ENCODE measurements at regions not wholly inside any gene's neighbourhood (a gene's known extent, or its start where the extent isn't known, plus 50 kb on each side); places are given as distances from the start of the nearest gene placed in this dataset.
"Not testable (repeated sequence)": the region's sequence is repeated elsewhere in the genome, so short reads cannot be mapped to it uniquely, and the experiment has no call there.

DNA sequence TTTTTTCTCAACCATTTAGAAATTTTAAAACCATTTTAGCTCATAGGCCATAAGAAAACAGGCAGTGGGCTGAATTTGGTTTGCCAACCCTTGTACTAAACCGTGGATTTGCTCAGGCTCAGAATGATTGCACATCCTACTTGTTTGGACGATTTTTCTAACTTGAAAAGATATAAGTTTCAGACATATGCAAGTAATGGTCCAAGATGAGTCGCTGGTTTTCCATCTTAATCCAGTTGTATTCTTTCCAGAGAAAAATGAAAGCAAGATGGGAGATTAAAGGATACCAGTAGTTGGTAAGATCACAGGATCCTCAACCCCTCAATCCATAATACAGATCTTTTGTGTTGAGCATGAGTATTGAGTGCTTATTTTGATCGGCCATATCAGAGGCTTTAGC, 250.9 kb downstream of the TINAG start:
- DNase-seq (ENCODE audit: low read depth) = no peak

DNA sequence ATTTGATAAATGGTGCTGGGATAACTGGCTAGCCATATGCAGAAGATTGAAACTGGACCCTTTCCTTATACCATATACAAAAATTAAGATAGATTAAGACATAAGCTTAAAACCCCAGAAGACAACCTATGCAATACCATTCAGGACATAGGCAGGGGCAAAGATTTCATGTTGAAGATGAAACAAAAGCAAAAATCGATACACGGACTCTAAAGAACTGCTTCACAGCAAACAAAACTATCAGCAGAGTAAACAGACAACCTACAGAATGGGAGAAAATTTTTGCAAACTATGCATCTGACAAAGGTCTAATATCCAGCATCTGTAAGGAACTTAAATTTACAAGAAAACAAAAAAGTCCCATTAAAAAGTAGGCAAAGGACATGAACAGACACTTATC, 255.9 kb downstream of the TINAG start:
- DNase-seq (ENCODE audit: low read depth) = not testable (repeated sequence)

DNA sequence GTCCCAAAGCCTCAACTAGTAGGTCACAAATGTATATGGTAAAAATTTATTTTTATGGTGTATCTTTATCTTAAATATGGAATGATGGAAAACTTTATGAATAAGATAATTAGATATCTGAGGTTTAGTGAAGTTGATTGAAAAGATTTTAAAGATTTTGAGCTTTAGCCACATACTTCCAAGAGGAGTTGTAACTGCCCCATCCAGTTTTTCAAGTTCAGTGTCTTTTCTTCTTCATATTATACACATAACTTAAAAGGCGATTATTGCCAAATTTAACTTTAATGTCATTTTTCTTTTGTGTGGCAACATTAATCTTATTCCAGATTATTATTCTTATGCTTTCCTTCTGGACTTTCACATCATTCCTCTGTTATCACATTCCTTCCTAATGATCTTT, 266.4 kb downstream of the TINAG start:
- DNase-seq (ENCODE audit: low read depth) = no peak

DNA sequence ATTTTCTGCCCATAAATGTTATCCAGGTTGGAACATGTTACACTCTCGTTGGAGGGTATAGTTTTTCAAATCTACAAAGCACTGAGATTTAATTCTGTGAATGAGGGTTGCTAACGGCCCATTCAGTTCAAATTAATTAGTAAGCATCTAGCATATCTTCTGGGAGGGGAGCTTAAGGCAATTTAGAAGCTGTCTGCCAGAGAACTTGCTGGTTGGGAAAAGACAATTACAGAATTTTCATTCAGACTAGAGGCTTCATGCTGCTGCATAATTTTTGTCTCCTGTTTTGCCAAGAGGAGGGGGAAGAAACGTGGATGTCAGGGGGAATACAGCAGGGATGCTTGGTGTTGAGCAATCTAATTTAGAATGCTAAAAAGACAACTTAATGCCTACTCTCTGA, 268.3 kb upstream of the FAM83B start:
- DNase-seq (ENCODE audit: low read depth) = no peak

DNA sequence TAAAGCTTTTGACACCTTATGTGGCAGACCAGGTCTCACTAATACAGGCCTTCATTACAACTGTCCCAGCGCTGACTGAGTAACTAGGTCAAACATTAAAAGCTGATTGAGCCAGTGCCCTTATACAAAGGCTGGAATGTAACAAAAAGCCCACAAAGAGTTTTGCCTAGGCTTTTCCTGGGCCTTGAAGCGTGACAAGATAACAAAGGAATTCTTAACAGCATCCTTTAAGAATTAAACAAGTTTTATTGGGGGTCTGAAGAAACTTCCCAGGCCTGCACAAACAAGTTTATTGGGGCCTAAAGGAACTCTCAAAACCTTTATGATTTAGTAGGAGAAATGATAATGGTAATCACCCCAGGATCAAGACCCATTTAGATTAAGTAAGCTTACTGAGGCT, 267.6 kb upstream of the FAM83B start:
- DNase-seq (ENCODE audit: low read depth) = no peak

DNA sequence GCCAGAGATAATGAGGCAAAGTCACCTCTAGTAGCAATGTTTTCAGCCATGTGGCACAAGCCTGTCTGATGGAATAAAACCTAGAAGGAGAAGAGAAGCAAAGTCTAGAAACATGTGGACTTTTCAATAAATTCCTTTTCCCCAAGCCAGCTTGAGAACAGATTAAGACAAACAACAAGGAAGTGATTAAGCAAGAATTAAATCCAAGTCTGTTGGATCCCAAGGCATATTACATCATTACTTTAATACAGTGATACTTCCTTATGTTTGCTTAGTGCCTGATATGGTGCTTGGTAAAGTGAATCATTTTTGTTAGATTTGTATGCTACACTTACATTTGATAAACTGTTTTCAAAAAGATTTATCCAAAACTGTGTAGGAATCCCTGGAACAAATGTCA, 260.3 kb upstream of the FAM83B start:
- no peak for DNase-seq (ENCODE audit: low read depth)

DNA sequence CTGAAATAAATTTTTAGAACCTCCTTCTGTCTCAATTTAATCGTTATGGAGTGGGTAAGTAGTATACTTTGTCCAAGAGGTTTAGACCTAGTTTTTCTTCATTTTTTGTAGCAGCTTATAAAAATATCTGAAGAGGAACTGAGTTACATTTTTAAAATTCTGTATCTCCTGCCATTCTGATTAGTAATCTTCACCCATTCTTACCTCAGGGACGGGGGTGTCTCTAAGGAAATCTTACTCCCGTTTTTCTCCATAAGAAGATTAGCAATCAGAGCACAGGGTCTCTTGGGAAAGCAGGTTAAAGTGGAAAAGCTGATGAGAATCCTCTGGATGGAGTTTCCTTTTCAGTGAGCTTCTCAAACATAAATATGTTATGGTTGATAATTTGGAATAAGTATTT, 259.3 kb upstream of the FAM83B start:
- no peak for DNase-seq (ENCODE audit: low read depth)

DNA sequence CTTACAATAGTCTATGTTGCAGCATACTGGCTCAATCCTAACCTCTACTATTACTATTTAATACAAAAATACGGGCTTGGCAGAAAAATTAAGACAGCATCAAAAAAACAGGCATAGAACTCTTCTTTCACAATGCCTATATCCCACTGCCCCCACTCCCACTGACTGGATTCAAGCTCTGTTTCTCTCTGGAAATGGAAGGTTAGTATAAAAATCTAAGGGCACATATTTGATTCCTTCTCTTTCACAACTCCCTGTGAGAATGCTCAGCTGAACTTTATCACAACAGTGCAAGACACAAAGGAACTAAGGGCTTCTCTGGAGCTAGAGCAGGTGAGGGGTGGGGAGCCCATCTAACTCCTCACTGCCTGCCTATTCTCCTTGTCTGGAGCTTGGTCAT, 258.4 kb upstream of the FAM83B start:
- DNase-seq (ENCODE audit: low read depth) = no peak

DNA sequence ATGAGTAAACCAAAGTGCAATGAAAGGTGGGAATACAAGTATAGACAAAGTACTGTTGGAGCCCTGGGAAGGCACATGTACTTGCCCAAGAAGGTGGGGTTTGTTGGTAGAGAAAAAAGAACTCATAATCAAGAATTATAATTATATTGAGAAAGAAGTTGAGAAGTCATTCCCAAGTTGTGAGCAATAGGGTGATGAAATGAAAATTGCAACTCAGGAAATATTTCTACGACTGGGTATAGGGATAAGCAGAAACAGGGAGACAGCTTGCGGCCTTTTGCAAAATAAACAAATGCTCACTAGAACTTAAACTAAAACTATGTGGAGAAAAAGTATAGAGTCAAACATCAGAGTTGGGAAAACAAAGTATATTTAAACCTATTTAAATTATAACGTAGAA, 250.7 kb upstream of the FAM83B start:
- no peak for DNase-seq (ENCODE audit: low read depth)

DNA sequence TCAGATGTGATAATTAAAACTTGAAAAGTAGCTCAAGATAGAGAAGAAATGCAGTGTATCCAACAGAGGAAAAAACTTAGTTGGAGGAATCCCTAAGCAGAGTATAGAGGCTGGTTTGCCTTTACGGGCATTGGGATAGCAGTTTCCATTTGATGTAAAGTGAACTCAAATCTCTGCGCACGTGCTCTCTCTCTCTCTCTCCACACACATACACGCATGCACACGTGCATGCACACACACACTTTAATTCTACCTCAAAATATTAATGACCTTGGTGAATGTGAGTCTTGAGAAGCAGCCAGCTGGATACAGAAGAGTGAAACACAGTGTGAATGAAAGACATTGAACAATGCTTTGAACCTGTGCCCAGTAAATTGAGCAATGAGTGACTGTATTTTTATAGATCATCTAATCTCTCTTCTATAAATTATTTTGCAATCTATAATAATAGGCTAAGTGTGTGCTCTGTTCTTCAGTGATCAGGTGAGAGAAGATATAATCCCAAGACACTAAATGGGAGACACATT, 247.7 kb upstream of the FAM83B start:
- DNase-seq (ENCODE audit: low read depth) = no peak

DNA sequence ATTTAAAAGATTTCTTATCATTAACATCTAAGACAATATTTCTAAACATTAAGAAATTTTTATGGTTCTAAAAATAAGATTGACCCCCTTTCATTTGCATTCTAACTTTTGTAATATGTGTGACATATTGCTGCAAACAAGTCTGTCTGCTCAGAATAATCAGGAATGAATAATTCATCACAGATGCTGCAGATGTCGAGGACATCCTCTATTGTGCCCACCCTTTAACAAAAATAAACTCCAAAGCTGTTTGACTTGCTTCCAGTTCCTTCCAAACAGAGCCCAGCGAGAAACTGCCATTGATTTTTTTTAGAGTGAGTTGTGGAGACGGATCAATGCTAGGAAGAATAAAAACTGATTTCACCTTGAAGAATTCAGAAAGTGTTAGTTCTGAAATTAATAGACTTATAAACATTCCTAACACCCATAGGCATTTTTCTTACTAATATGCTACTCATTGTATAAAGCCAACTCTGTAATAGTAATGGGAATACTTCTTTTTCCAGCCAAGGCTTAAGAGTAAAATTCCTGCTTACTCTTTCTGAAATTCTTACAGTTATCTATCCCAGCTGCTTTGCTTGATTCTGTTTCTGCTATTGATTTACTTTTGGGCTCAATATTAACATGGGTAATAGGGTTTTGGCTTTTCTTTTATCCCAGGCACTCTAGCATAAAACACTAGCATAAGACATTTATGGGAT, 244.8 kb upstream of the FAM83B start:
- no peak for DNase-seq (ENCODE audit: low read depth)

DNA sequence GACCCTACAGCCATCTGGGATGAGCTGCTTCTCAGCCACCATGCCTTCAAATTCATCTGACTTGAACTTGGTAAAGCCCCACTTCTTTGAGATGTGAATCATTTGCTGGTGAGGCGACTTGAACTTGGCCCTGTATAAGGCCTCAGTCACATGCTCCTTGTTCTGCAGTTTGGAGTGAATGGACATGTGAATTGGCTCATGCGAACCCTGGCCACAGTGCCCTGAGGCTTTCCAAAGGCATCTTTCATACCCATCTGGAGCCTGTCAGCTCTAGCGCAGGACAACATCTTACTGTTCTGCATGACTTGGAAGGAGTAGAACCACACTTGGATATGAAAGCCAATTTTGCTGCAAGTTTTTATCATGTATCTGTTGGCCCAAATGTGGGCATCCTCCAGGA, 244.0 kb upstream of the FAM83B start:
- DNase-seq (ENCODE audit: low read depth) = no peak

DNA sequence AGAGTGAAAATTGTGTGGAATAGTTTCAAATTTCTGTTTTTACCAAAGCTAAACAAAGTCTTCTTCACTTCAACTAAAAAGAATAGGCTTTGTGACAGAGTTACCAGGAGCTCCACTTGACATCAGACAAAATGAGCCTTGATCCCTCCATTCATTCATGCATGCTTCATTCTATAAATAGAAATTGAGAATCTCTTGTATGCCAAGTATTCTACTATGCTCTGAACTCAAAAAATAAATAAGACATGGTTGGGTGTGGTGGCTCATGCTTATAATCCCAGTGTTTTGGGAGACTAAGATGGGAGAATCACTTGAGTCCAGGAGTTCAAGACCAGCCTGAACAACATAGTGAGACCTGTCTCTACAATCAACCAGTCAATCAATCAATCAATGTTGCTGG, 236.6 kb upstream of the FAM83B start:
- DNase-seq (ENCODE audit: low read depth) = peak; percentile 42

DNA sequence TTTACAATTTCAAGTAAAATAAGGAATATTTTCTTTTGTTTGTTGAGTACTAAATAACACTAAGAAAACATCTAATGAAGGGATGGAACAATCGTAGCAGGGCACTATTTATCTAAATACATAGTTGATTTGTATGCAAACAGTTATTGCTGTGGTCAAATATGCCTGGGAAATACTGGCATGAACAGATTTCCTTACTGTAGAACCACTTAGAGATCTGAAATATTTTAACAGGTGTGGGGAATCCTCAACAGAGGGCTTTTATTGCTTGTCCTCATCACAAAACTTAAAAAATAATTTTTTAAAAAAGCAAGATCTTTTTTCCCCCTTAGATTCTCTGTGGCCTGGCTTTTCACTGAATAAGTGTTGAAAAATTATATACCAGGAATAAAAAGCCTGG, 233.0 kb upstream of the FAM83B start:
- DNase-seq (ENCODE audit: low read depth) = peak; percentile 36

DNA sequence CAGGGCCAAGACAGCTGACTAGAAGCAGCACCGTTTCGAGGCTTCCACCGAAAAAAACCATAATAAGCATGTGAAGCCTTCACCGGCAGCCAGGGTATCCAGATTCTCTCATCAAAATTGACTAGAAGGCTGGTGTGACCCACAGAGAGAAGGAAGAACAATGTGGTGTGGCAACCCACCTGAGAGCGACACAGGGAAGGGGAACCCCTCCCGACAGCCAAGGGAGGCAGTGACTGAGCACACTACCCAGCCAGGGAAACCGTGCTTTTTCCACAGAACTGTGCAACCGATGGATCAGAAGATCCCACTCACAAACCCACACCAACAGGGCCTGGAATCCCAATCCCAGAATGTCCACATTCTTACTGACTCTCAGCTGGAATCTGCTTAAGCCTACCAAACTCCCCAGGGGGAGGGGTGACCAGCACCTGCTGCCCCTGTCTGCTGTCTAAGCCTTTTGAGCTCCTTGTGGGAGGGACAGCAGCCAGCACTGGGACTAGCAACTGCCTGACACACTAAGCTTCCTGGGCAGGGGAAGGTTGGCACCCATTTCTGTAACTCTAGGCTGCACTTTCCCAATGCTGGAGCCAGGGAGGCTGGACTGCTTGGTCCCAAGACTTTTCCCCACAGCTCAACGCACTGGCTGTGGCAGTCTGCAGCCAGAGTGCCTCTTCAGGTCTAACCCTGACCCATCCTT, 231.9 kb upstream of the FAM83B start:
- DNase-seq (ENCODE audit: low read depth) = peak; percentile 95

DNA sequence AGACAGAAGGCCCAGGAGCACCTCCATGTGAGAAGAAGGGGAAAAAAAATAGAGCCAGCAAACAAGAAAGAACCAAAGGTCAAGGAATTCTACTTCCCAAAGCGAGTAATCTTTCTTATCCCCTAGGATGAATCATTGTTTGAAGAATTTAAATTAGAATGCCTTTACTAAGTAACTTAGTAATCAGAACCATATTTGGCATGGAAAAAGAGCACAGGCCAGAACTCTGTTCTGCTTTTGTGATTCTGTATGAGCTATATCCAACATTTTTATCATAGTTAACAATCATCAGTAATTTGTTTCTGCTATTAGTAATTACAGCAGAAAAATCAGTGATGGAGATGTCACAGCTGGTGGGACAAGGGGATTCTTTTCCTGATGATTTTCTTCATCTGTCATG, 228.8 kb upstream of the FAM83B start:
- DNase-seq (ENCODE audit: low read depth) = peak; percentile 59

DNA sequence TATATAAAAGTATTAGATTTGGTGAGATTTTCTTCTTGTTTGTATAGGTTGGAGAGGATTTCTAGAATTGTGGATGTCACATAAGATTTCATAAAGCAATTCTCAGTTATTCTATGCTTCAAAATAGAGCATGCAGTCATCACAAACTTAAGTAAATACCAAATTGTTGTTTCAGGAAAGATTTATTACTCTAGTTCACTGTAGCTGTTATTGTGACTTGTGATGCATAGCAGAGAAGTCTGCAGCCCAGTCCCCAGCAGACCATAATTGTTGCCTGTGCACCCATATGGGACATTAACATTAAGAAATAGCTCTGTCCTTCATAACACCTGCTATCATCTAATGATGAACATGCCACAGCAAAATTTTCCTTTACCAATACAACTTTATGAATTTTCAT, 228.0 kb upstream of the FAM83B start:
- DNase-seq (ENCODE audit: low read depth) = no peak

DNA sequence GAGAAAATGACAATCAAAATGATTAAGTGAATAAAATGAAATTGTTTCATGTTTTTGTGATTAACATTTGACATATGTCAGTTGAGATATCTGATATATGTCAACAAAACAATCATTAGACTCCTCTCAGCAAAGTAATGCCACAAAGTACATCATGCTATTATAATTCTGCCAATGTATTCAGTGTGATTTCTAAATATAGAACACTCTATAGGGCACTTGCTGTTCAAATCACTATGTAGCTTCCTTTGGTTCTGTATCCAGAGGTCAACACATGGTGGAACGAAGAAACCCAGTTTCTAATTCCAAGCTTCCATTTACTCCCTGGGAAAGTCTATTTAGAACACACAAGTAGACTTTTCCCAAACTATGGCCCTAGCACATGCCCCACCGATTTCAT, 227.5 kb upstream of the FAM83B start:
- DNase-seq (ENCODE audit: low read depth) = no peak

DNA sequence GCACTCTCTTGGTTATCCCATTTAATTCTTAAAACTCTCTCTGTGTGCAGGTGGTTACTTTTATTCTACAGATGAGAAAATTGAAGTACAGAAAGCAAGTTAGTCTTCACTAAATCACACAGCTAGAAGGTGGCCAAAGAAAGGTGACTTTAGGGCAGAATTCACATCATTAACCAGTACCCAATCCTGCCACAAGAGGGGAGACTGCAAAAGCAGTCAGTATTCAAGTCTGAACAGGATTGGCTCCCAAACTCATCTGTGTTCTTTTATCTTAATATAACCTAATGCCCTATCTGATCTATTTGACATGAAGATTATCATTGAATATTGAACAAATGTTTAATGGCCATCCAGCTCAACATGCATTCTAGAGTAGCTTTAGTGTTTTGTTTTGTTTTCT, 225.3 kb upstream of the FAM83B start:
- no peak for DNase-seq (ENCODE audit: low read depth)

DNA sequence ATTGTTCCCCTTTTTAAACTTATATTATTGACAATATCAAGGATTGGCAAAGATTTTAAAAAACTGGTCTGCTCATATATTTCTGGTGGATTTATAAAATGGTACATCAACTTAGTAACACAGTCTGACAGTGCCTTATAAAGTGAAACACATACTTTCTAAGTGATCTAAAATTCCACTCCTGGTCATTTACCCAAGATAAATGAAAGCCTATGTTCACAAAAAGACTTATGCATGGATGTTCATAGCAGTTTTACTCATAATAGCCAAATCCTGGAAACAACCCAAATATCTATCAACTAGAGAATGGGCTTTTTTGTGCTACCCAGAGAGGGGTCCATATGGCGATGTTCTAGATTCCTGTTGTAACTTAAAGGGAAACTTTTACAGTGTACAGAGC, 222.4 kb upstream of the FAM83B start:
- DNase-seq (ENCODE audit: low read depth) = no peak

DNA sequence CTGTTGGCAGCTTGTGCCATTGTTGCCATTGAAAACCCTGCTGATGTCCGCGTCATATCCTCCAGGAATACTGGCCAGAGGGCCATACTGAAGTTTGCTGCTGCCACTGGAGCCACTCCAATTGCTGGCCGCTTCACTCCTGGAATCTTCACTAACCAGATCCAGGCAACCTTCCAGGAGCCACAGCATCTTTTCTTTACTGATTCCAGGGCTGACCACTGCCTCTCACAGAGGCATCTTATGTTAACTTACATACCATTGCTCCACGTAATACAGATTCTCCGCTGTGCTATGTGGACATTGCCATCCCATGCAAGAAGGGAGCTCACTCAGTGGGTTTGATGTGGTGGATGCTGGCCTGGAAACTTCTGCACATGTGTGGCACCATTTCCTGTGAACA, 221.8 kb upstream of the FAM83B start:
- DNase-seq (ENCODE audit: low read depth) = no peak

DNA sequence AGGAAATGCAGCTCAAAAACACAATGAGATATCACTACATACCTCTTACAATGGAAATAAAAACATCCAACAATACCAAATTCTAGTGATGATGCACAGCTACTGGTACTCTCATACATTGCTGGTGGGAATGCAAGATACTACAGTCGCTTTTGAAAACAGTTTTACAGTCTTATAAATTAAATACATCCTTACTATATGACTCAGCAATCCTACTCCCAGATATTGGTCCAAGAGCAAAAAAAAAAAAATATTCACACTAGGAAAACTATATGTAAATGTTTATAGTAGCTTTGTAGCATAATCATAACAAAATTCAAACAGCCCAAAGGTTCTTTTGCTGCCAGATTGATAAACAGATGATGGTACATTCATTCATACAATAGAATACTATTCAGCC, 217.4 kb upstream of the FAM83B start:
- no peak for DNase-seq (ENCODE audit: low read depth)

DNA sequence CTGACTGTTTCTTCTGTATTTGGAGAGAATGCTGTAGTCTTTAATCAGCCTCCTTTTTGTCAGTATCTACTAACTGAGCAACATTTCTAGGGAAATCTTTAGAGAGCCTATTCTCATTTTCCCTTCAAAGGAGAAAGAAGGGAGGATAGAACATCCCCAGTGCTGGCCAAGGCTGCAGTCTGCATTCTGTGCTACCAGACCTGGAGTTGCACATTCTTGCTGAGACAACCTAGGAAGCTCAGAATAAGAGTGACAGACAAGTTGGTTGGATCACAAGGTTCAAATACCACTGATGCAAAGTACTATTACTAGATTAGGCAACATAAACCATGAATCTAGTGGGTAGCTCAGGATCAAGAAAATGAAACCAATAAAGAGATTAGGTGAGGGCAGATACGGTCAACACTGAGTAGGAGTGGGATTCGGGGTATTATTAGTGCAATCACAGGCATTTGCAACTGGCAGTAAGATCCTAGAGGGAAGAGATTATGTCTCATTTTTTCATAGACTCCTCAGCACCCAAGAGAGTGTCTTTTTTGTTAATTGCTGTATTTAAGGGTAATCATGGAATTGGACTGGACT, 213.5 kb upstream of the FAM83B start:
- no peak for DNase-seq (ENCODE audit: low read depth)
